COLO829 (cell line): ENCODE measurements at regions not wholly inside any gene's neighbourhood (a gene's known extent, or its start where the extent isn't known, plus 50 kb on each side); places are given as distances from the start of the nearest gene placed in this dataset.

Experiments used
- DNase-seq: peaks from one replicate; pipeline ENCODE4 v3.0.0; 2012; ENCODE audit warnings: low spot score

GRCh38 chr3:23062582-23062981, 140.5 kb upstream of the UBE2E2 start:
- no peak for DNase-seq

GRCh38 chr3:23062982-23063381, 140.1 kb upstream of the UBE2E2 start:
- DNase-seq: no peak

- no peak for DNase-seq
These were observed 136.0 kb upstream of the UBE2E2 start for GRCh38 chr3:23067116-23067515.

- no peak for DNase-seq
These were observed 135.0 kb upstream of the UBE2E2 start for GRCh38 chr3:23068016-23068728.

- DNase-seq: no peak
These were observed 131.8 kb upstream of the UBE2E2 start for GRCh38 chr3:23071296-23071695.

GRCh38 chr3:23071758-23072157, 131.4 kb upstream of the UBE2E2 start:
- no peak for DNase-seq

GRCh38 chr3:23072693-23073092, 130.4 kb upstream of the UBE2E2 start:
- DNase-seq: no peak

GRCh38 chr3:23073724-23074305, 129.3 kb upstream of the UBE2E2 start:
- DNase-seq: no peak

GRCh38 chr3:23075496-23075895, 127.6 kb upstream of the UBE2E2 start:
- no peak for DNase-seq

- DNase-seq: no peak
These were observed 126.7 kb upstream of the UBE2E2 start for GRCh38 chr3:23076437-23076836.

GRCh38 chr3:23077126-23077525, 126.0 kb upstream of the UBE2E2 start:
- no peak for DNase-seq

- DNase-seq: no peak
These were observed 124.4 kb upstream of the UBE2E2 start for GRCh38 chr3:23078735-23079134.

GRCh38 chr3:23079976-23080375, 123.2 kb upstream of the UBE2E2 start:
- DNase-seq: no peak

- DNase-seq: no peak
These were observed 119.4 kb upstream of the UBE2E2 start for GRCh38 chr3:23083701-23084100.

GRCh38 chr3:23084367-23084766, 118.8 kb upstream of the UBE2E2 start:
- DNase-seq: no peak

- DNase-seq: no peak
These were observed 117.9 kb upstream of the UBE2E2 start for GRCh38 chr3:23085261-23085660.

- no peak for DNase-seq
These were observed 116.8 kb upstream of the UBE2E2 start for GRCh38 chr3:23086331-23086730.

GRCh38 chr3:23086831-23087230, 116.3 kb upstream of the UBE2E2 start:
- no peak for DNase-seq

- no peak for DNase-seq
These were observed 108.7 kb upstream of the UBE2E2 start for GRCh38 chr3:23094412-23094811.

- no peak for DNase-seq
These were observed 108.2 kb upstream of the UBE2E2 start for GRCh38 chr3:23094890-23095462.

- DNase-seq: no peak
These were observed 107.1 kb upstream of the UBE2E2 start for GRCh38 chr3:23096041-23096440.

- DNase-seq: no peak
These were observed 104.1 kb upstream of the UBE2E2 start for GRCh38 chr3:23099021-23099420.

- DNase-seq: no peak
These were observed 103.5 kb upstream of the UBE2E2 start for GRCh38 chr3:23099677-23100076.

- DNase-seq: no peak
These were observed 103.0 kb upstream of the UBE2E2 start for GRCh38 chr3:23100106-23100505.
